IMR-90 (cell line): ENCODE measurements at regions not wholly inside any gene's neighbourhood (a gene's known extent, or its start where the extent isn't known, plus 50 kb on each side); places are given as distances from the start of the nearest gene placed in this dataset.

Source experiments
- ATAC-seq: fragments of 200-7000 bp; cut with Tn5 transposase; 2 replicates; pipeline ENCODE4 v1.9.1; 2020; ENCODE audit warnings: low read depth, mild to moderate bottlenecking, moderate library complexity
- BruUV-seq: library from RNA; stranded (reverse); fragments of 400-500 nt; replicated peaks from 2 replicates; lab custom pipeline; 2021; lab: Mats Ljungman, UMichigan
- CTCF ChIA-PET: fragments of 300-600 bp; formaldehyde crosslinking; extraction: SDS; loops from one replicate; lab custom pipeline; 2021; ENCODE audit warnings: antibody characterized with exemption; lab: Yijun Ruan, JAX
- POLR2A ChIA-PET: fragments of 300-600 bp; sonication (Branson Sonifier 250); formaldehyde crosslinking; loops from one replicate; lab custom pipeline; 2022; ENCODE audit warnings: antibody characterized with exemption; ENCODE audit not compliant: unreplicated experiment; lab: Charles Lee
- DNase-seq: peaks from one replicate; pipeline ENCODE4 v3.0.0; 2013
- H2AFZ ChIP-seq: replicated peaks from 2 replicates; pipeline ENCODE3; 2013; ENCODE audit warnings: low read length, mild to moderate bottlenecking; ENCODE audit not compliant: poor library complexity
- H2AK5ac ChIP-seq: 2 replicates; pipeline ENCODE4 v1.6.1; 2013; ENCODE audit warnings: low read depth, low read length, inconsistent platforms
- H2AK9ac ChIP-seq: replicated peaks from 2 replicates; pipeline ENCODE3; 2013; ENCODE audit warnings: mild to moderate bottlenecking, low read depth, low read length, moderate library complexity; ENCODE audit not compliant: poor library complexity
- H2BK120ac ChIP-seq: 2 replicates; pipeline ENCODE4 v1.6.1; 2013; ENCODE audit warnings: low read depth, low read length, inconsistent platforms
- H2BK15ac ChIP-seq: 3 replicates; pipeline ENCODE4 v1.6.1; 2013; ENCODE audit warnings: low read depth, low read length, inconsistent platforms
- H2BK20ac ChIP-seq: 2 replicates; pipeline ENCODE4 v1.6.1; 2013; ENCODE audit warnings: low read depth, mild to moderate bottlenecking, inconsistent platforms, low read length, moderate library complexity
- H2BK5ac ChIP-seq: 2 replicates; pipeline ENCODE4 v1.6.1; 2013; ENCODE audit warnings: mild to moderate bottlenecking, low read depth, low read length, inconsistent platforms; ENCODE audit not compliant: poor library complexity, severe bottlenecking
- H3K14ac ChIP-seq: replicated peaks from 2 replicates; pipeline ENCODE4 v1.6.1; 2013; ENCODE audit warnings: low read depth, low read length, inconsistent platforms
- H3K18ac ChIP-seq: 2 replicates; pipeline ENCODE4 v1.6.1; 2013; ENCODE audit warnings: low read depth, low read length, control low read depth
- H3K23ac ChIP-seq: 2 replicates; pipeline ENCODE4 v1.6.1; 2013; ENCODE audit warnings: low read depth, low read length, inconsistent platforms
- H3K27ac ChIP-seq: 2 replicates; pipeline ENCODE4 v1.5.1; 2013; ENCODE audit warnings: mild to moderate bottlenecking, control low read depth, low read length; ENCODE audit not compliant: insufficient read depth
- H3K27me3 ChIP-seq: 2 replicates; pipeline ENCODE4 v1.6.1; 2013; ENCODE audit warnings: low read length; ENCODE audit not compliant: control insufficient read depth, insufficient read depth
- H3K36me3 ChIP-seq: 2 replicates; pipeline ENCODE4 v1.6.1; 2013; ENCODE audit warnings: low read length, mixed read lengths; ENCODE audit not compliant: control insufficient read depth, insufficient read depth
- H3K4ac ChIP-seq: 2 replicates; pipeline ENCODE4 v1.6.1; 2013; ENCODE audit warnings: low read depth, low read length, inconsistent platforms
- H3K4me1 ChIP-seq: 2 replicates; pipeline ENCODE4 v1.6.1; 2013; ENCODE audit warnings: low read length, mixed read lengths; ENCODE audit not compliant: control insufficient read depth, insufficient read depth
- H3K4me2 ChIP-seq: 2 replicates; pipeline ENCODE4 v1.6.1; 2013; ENCODE audit warnings: low read depth, mild to moderate bottlenecking, control low read depth, low read length, moderate library complexity
- H3K4me3 ChIP-seq: 2 replicates; pipeline ENCODE4 v1.5.1; 2013; ENCODE audit warnings: low read depth, mild to moderate bottlenecking, control low read depth, low read length, moderate library complexity; ENCODE audit not compliant: insufficient read depth
- H3K56ac ChIP-seq: 2 replicates; pipeline ENCODE4 v1.6.1; 2013; ENCODE audit warnings: low read length, inconsistent platforms; ENCODE audit not compliant: insufficient read depth; ENCODE audit errors: extremely low read depth
- H3K79me1 ChIP-seq, 2 experiments: 2 replicates each; pipeline ENCODE4 v1.6.1; 2013; ENCODE audit warnings: low read length in 2 of 2, inconsistent platforms in 1 of 2, low read depth in 1 of 2
- H3K9ac ChIP-seq: 2 replicates; pipeline ENCODE4 v1.6.1; 2013; ENCODE audit warnings: low read depth, low read length, control low read depth
- H3K9me1 ChIP-seq: 2 replicates; pipeline ENCODE4 v1.6.1; 2013; ENCODE audit warnings: low read length, inconsistent platforms; ENCODE audit not compliant: insufficient read depth
- H3K9me3 ChIP-seq: 2 replicates; pipeline ENCODE4 v1.6.1; 2013; ENCODE audit warnings: low read length; ENCODE audit not compliant: control insufficient read depth, insufficient read depth
- H4K20me1 ChIP-seq: 2 replicates; pipeline ENCODE4 v1.6.1; 2013; ENCODE audit warnings: low read length, inconsistent platforms; ENCODE audit not compliant: insufficient read depth
- H4K5ac ChIP-seq: 2 replicates; pipeline ENCODE4 v1.6.1; 2013; ENCODE audit warnings: mild to moderate bottlenecking, low read depth, low read length, control low read depth
- H4K8ac ChIP-seq, 2 experiments: 2 replicates each; pipeline ENCODE4 v1.6.1; 2013; ENCODE audit warnings: low read depth in 2 of 2, low read length in 2 of 2, control low read depth in 1 of 2, inconsistent platforms in 1 of 2
- H4K91ac ChIP-seq: 2 replicates; pipeline ENCODE4 v1.6.1; 2013; ENCODE audit warnings: low read depth, low read length, inconsistent platforms; ENCODE audit not compliant: insufficient read depth
- FOS ChIP-seq: fragments of 150-350 bp; IDR thresholded peaks from 2 replicates; pipeline ENCODE4 v1.6.1; 2016; ENCODE audit warnings: low read depth, low read length
- MAFK ChIP-seq: IDR thresholded peaks from 2 replicates; pipeline ENCODE4 v1.6.1; 2012; ENCODE audit warnings: low read depth, low read length, improper control_type of control experiment
- MAZ ChIP-seq: IDR thresholded peaks from 2 replicates; pipeline ENCODE4 v1.6.1; 2012; ENCODE audit warnings: low read depth, mild to moderate bottlenecking, low read length, improper control_type of control experiment, moderate library complexity, borderline replicate concordance
- NFE2L2 ChIP-seq: fragments of 150-350 bp; IDR thresholded peaks from 2 replicates; pipeline ENCODE4 v1.6.1; 2016; ENCODE audit warnings: low read depth, mild to moderate bottlenecking, low read length
- POLR2A ChIP-seq: IDR thresholded peaks from 2 replicates; pipeline ENCODE4 v1.6.1; 2012; ENCODE audit warnings: mild to moderate bottlenecking, low read depth, low read length
- RAD21 ChIP-seq: IDR thresholded peaks from 2 replicates; pipeline ENCODE4 v1.6.1; 2012; ENCODE audit warnings: low read length, improper control_type of control experiment
- RCOR1 ChIP-seq: IDR thresholded peaks from 2 replicates; pipeline ENCODE4 v1.6.1; 2012; ENCODE audit warnings: mild to moderate bottlenecking, low read length, improper control_type of control experiment; ENCODE audit not compliant: insufficient replicate concordance
- RFX5 ChIP-seq: IDR thresholded peaks from 2 replicates; pipeline ENCODE4 v1.8.0; 2012; ENCODE audit warnings: low read depth, mild to moderate bottlenecking, low read length, moderate library complexity
- SMC3 ChIP-seq: fragments of 150-350 bp; IDR thresholded peaks from 2 replicates; pipeline ENCODE4 v1.6.1; 2016; ENCODE audit warnings: low read depth, mild to moderate bottlenecking, antibody characterized with exemption, low read length, moderate library complexity
- WGBS, 2 experiments: methylation state at CpG; one replicate each; pipeline versions ENCODE4 v1.1.5 to v1.1.7; 2013; ENCODE audit warnings: missing lambda C conversion rate in 2 of 2; ENCODE audit not compliant: insufficient read length in 1 of 2; ENCODE audit errors: extremely low coverage in 2 of 2; 5-methylcytosine and 5-hydroxymethylcytosine counted together
- dilution Hi-C: fragments of 300-500 bp; cut with HindIII; formaldehyde crosslinking; loops from one replicate; pipeline ENCODE4 v1.14.3; 2018; ENCODE audit warnings: low sequenced_read_pairs; ENCODE audit not compliant: unreplicated experiment
- in situ Hi-C: fragments of 300-500 bp; cut with MboI; formaldehyde crosslinking; loops from 3 replicates; pipeline ENCODE4 v1.14.3; 2019; ENCODE audit warnings: low sequenced_read_pairs, inconsistent platforms, mixed read lengths
- intact Hi-C: fragments of 100-400 bp; cut with micrococcal nuclease; formaldehyde crosslinking; loops from 2 replicates; pipeline ENCODE4 v1.10.0; 2022
- TF ChIP-seq, protein P1 (sequence below): fragments of 150-350 bp; IDR thresholded peaks from 2 replicates; pipeline ENCODE4 v1.6.1; 2016; ENCODE audit warnings: low read depth, mild to moderate bottlenecking, low read length, moderate library complexity, borderline replicate concordance
- TF ChIP-seq, protein P2 (sequence below): conservative IDR thresholded peaks from 2 replicates; pipeline ENCODE4 v1.5.1; 2012; ENCODE audit warnings: mild to moderate bottlenecking, low read depth, low read length, improper control_type of control experiment

DNA sequence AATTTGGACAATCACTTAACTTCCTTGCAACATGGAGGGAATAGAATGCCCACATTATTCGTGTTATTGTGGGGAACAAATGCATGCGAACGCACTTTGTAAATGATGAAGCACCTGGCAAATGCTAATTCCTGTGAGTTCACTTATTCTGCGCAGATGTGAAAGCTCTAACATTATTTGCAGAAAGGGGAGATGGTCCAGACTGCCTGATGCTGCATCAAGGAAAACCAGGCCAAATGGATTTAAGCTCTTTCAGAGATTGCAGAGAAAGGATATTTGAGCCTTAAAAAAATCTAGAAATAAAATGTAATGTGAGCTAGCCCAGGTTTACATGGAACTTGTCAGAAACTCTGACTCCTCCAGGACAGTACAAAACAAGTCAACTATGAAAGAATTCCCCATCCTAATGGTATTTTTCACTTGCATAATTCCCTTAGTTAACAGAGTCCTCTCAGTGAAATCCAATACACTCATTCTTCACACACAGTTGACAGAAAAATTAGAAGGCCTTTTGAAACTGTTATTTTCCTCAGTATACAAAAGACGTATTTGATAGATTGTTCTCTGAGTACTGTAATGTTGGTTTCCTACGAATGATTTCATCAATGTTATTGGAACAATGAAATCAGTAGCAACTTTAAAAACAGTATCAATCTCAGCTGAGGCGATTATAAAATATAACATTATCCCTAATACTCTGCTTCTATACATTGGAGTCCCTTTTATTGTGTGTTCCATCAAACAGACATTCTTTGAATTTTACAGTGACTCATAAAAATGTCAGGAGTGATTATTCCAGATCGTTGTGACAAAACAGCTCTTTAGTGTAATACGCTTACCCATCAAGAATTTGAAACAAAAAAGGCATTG is 136.3 kb upstream of the ANK3 start:
- H2AK9ac ChIP-seq = no peak overlapping the region
- H3K4me3 ChIP-seq = no peak overlapping the region
- H2BK20ac ChIP-seq = no peak overlapping the region
- POLR2A ChIA-PET = no interaction called here
- no peaks in the 10 kb centered on the region for H3K4me1 ChIP-seq
- H2BK15ac ChIP-seq = no peak overlapping the region
- WGBS, 2 experiments = no CpG with 5 or more reads among the region's 9 CpGs
- no peaks in the 10 kb centered on the region for H3K79me1 ChIP-seq
- in situ Hi-C loops = no loop called here
- ATAC-seq (no peak), DNase-seq (no peak)
- H3K9ac ChIP-seq = no peak overlapping the region
- no peak overlapping the region for H4K8ac ChIP-seq
- CTCF ChIA-PET = no interaction called here
- dilution Hi-C loops = no loop called here
- no peak overlapping the region for H2AFZ ChIP-seq
- H3K9me1 ChIP-seq = no peaks in the 10 kb centered on the region
- H2AK5ac ChIP-seq = no peak overlapping the region
- no peak for TF ChIP-seq RCOR1
- TF ChIP-seq POLR2A = no peak
- TF ChIP-seq FOS = no peak
- no peak for TF ChIP-seq MAZ
- TF ChIP-seq, protein P1, sequence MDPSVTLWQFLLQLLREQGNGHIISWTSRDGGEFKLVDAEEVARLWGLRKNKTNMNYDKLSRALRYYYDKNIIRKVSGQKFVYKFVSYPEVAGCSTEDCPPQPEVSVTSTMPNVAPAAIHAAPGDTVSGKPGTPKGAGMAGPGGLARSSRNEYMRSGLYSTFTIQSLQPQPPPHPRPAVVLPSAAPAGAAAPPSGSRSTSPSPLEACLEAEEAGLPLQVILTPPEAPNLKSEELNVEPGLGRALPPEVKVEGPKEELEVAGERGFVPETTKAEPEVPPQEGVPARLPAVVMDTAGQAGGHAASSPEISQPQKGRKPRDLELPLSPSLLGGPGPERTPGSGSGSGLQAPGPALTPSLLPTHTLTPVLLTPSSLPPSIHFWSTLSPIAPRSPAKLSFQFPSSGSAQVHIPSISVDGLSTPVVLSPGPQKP = no peak
- TF ChIP-seq, protein P2, sequence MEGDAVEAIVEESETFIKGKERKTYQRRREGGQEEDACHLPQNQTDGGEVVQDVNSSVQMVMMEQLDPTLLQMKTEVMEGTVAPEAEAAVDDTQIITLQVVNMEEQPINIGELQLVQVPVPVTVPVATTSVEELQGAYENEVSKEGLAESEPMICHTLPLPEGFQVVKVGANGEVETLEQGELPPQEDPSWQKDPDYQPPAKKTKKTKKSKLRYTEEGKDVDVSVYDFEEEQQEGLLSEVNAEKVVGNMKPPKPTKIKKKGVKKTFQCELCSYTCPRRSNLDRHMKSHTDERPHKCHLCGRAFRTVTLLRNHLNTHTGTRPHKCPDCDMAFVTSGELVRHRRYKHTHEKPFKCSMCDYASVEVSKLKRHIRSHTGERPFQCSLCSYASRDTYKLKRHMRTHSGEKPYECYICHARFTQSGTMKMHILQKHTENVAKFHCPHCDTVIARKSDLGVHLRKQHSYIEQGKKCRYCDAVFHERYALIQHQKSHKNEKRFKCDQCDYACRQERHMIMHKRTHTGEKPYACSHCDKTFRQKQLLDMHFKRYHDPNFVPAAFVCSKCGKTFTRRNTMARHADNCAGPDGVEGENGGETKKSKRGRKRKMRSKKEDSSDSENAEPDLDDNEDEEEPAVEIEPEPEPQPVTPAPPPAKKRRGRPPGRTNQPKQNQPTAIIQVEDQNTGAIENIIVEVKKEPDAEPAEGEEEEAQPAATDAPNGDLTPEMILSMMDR = no peak
- TF ChIP-seq MAFK = no peak
- no peak for TF ChIP-seq SMC3
- no peak for TF ChIP-seq NFE2L2
- TF ChIP-seq RFX5 = no peak
- TF ChIP-seq RAD21 = no peak
- intact Hi-C loops = no loop called here
- H3K23ac ChIP-seq = no peak overlapping the region
- no peak overlapping the region for H3K56ac ChIP-seq
- no peak overlapping the region for H2BK5ac ChIP-seq
- no peak overlapping the region for H4K91ac ChIP-seq
- no peak overlapping the region for H2BK120ac ChIP-seq
- no peak overlapping the region for H3K14ac ChIP-seq
- no peak overlapping the region for H3K18ac ChIP-seq
- no peaks in the 10 kb centered on the region for H3K36me3 ChIP-seq
- no peaks in the 10 kb centered on the region for H4K20me1 ChIP-seq
- no TSS peak for BruUV-seq
- H3K27me3 ChIP-seq = peaks cover 1% of the 10 kb centered on the region; the same call in 1 of the 2 replicates
- H3K27ac ChIP-seq = no peak overlapping the region
- no peak overlapping the region for H3K4ac ChIP-seq
- no peak overlapping the region for H3K4me2 ChIP-seq
- no peaks in the 10 kb centered on the region for H3K9me3 ChIP-seq
- no peak overlapping the region for H4K5ac ChIP-seq
